ENCODE measurements at regions not wholly inside any gene's neighbourhood (a gene's known extent, or its start where the extent isn't known, plus 50 kb on each side); places are given as distances from the start of the nearest gene placed in this dataset.

GRCh38 chr13:62432295-62432694, 1016.6 kb upstream of the PCDH20 start:
- no peak overlapping the region for H2BK5ac ChIP-seq (ENCODE audit: insufficient read length, low read length)
- no peaks in the 10 kb centered on the region for H3K79me1 ChIP-seq (ENCODE audit: insufficient read depth, low read depth, low read length, poor library complexity, severe bottlenecking)
- H2AK5ac ChIP-seq (ENCODE audit: insufficient read length, low read length), result no peak overlapping the region
- H2BK20ac ChIP-seq (ENCODE audit: low read depth, low read length, poor library complexity, severe bottlenecking), result no peak overlapping the region
- Mint-ChIP-seq H3K4me3 (no peak overlapping the region), H3K9me3 (no peaks in the 10 kb centered on the region), H3K27me3 (ENCODE audit: low read depth) (no peaks in the 10 kb centered on the region), H3K27ac (no peak overlapping the region), H3K36me3 (ENCODE audit: insufficient read depth in 1 of 3, low read depth in 3 of 3) (no peaks in the 10 kb centered on the region), H3K4me1 (peaks cover 3 to 10% of the 10 kb centered on the region in 2 experiments)
- WGBS (ENCODE audit: extremely low coverage, insufficient read length, low lambda C conversion rate), result no CpG with 5 or more reads among the region's 1 CpG
- H3K79me2 ChIP-seq (ENCODE audit: insufficient read depth, low read length), result no peaks in the 10 kb centered on the region
- H3K9me3 ChIP-seq (ENCODE audit: control insufficient read depth, low read depth, low read length), result no peaks in the 10 kb centered on the region
- H3K14ac ChIP-seq (ENCODE audit: insufficient read depth, low read length), result no peak overlapping the region
- H3K27ac ChIP-seq (ENCODE audit: insufficient read length, low read depth, low read length), result no peak overlapping the region
- no peak overlapping the region for H3K4ac ChIP-seq (ENCODE audit: low read depth, low read length)
- H2BK15ac ChIP-seq (ENCODE audit: low read depth, low read length), result no peak overlapping the region
- TF ChIP-seq, protein P1, sequence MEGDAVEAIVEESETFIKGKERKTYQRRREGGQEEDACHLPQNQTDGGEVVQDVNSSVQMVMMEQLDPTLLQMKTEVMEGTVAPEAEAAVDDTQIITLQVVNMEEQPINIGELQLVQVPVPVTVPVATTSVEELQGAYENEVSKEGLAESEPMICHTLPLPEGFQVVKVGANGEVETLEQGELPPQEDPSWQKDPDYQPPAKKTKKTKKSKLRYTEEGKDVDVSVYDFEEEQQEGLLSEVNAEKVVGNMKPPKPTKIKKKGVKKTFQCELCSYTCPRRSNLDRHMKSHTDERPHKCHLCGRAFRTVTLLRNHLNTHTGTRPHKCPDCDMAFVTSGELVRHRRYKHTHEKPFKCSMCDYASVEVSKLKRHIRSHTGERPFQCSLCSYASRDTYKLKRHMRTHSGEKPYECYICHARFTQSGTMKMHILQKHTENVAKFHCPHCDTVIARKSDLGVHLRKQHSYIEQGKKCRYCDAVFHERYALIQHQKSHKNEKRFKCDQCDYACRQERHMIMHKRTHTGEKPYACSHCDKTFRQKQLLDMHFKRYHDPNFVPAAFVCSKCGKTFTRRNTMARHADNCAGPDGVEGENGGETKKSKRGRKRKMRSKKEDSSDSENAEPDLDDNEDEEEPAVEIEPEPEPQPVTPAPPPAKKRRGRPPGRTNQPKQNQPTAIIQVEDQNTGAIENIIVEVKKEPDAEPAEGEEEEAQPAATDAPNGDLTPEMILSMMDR (conservative IDR thresholded peaks at IDR 0.05), result no peak
- no peak overlapping the region for H3K56ac ChIP-seq (ENCODE audit: insufficient read length, low read depth, low read length)
- no peak for DNase-seq
- no peak overlapping the region for H3K9ac ChIP-seq (ENCODE audit: extremely low read depth, insufficient read length, low read length)
- H3K4me1 ChIP-seq (ENCODE audit: insufficient read depth, low read length), result no peaks in the 10 kb centered on the region
- H4K8ac ChIP-seq (replicated peaks; ENCODE audit: insufficient read length, low read depth, low read length), result no peak overlapping the region
- H4K20me1 ChIP-seq (ENCODE audit: control insufficient read depth, insufficient read depth, insufficient read length), result no peaks in the 10 kb centered on the region
- H3K4me2 ChIP-seq (ENCODE audit: insufficient read depth, insufficient read length, low read length), result no peak overlapping the region
- H3K18ac ChIP-seq (ENCODE audit: insufficient read length, low read depth, low read length), result no peak overlapping the region
- H3K23me2 ChIP-seq (ENCODE audit: insufficient read length, low read depth, low read length, poor library complexity, severe bottlenecking), result no peaks in the 10 kb centered on the region
- H4K91ac ChIP-seq (ENCODE audit: insufficient read length, low read depth, low read length), result no peak overlapping the region
- no peaks in the 10 kb centered on the region for H3K27me3 ChIP-seq (ENCODE audit: insufficient read depth, low read length)
- H3T11ph ChIP-seq (ENCODE audit: low read length), result no peak overlapping the region
- H3K23ac ChIP-seq (ENCODE audit: insufficient read length, low read depth, low read length), result no peak overlapping the region
- H2AFZ ChIP-seq (ENCODE audit: low read length), result no peak overlapping the region
- no peak overlapping the region for H2BK120ac ChIP-seq (ENCODE audit: low read depth, low read length, poor library complexity, severe bottlenecking)
- no peak overlapping the region for H4K5ac ChIP-seq (ENCODE audit: insufficient read length, low read depth, low read length)
- no peak overlapping the region for H2BK12ac ChIP-seq (ENCODE audit: insufficient read length, low read depth, low read length)
